ENCODE measurements at regions not wholly inside any gene's neighbourhood (a gene's known extent, or its start where the extent isn't known, plus 50 kb on each side); places are given as distances from the start of the nearest gene placed in this dataset.

- TF ChIP-seq POLR2A (IDR thresholded peaks at IDR 0.05; ENCODE audit: low read depth, low read length), result no peak
- TF ChIP-seq CTCF (IDR thresholded peaks at IDR 0.05; ENCODE audit: extremely low read depth in 1 of 2, insufficient read depth in 1 of 2, low read depth in 1 of 2, low read length in 2 of 2), result no peak
- no peak for TF ChIP-seq MAX (IDR thresholded peaks at IDR 0.05; ENCODE audit: insufficient read depth, insufficient read length)
- no peak for TF ChIP-seq EZH2 (IDR thresholded peaks at IDR 0.05; ENCODE audit: borderline replicate concordance, low read depth, low read length, severe bottlenecking)
- no peak for TF ChIP-seq GATA2 (IDR thresholded peaks at IDR 0.05; ENCODE audit: insufficient read depth, insufficient read length, low read depth, low read length)
- TF ChIP-seq JUN (IDR thresholded peaks at IDR 0.05; ENCODE audit: borderline replicate concordance, insufficient read depth, insufficient read length, low read depth), result no peak
- TF ChIP-seq POLR2AphosphoS5 (IDR thresholded peaks at IDR 0.05; ENCODE audit: insufficient read depth, low read depth, low read length), result no peak
Measured at GRCh38 chr1:194857413-194857812, 1671.0 kb upstream of the B3GALT2 start.
